ENCODE measurements at regions not wholly inside any gene's neighbourhood (a gene's known extent, or its start where the extent isn't known, plus 50 kb on each side); places are given as distances from the start of the nearest gene placed in this dataset.

GRCh38 chr11:127815331-127815730 is 772.0 kb downstream of the ETS1 start:
- no peak overlapping the region for H3K4me3 ChIP-seq (ENCODE audit: control insufficient read depth, low read depth, low read length)
- no peak for DNase-seq (ENCODE audit: low read depth)
- TF ChIP-seq CTCF (IDR thresholded peaks at IDR 0.05; ENCODE audit: control insufficient read depth, insufficient read depth, low read depth, low read length, missing control alignments), result no peak

GRCh38 chr11:127806501-127806900 is 780.9 kb downstream of the ETS1 start:
- no peak overlapping the region for H3K4me3 ChIP-seq (ENCODE audit: control insufficient read depth, low read depth, low read length)
- TF ChIP-seq CTCF (IDR thresholded peaks at IDR 0.05; ENCODE audit: control insufficient read depth, insufficient read depth, low read depth, low read length, missing control alignments), result no peak
- DNase-seq (ENCODE audit: low read depth), result no peak

GRCh38 chr11:127805771-127806170 is 781.6 kb downstream of the ETS1 start:
- no peak for TF ChIP-seq CTCF (IDR thresholded peaks at IDR 0.05; ENCODE audit: control insufficient read depth, insufficient read depth, low read depth, low read length, missing control alignments)

GRCh38 chr11:127804747-127805400 is 782.5 kb downstream of the ETS1 start:
- DNase-seq (ENCODE audit: low read depth), result no peak
- no peak for TF ChIP-seq CTCF (IDR thresholded peaks at IDR 0.05; ENCODE audit: control insufficient read depth, insufficient read depth, low read depth, low read length, missing control alignments)
- H3K4me3 ChIP-seq (ENCODE audit: control insufficient read depth, low read depth, low read length), result no peak overlapping the region

More at GRCh38 chr11:127805771-127806170, 781.6 kb downstream of the ETS1 start:
- no peak for DNase-seq (ENCODE audit: low read depth)
- no peak overlapping the region for H3K4me3 ChIP-seq (ENCODE audit: control insufficient read depth, low read depth, low read length)

GRCh38 chr11:127803755-127804154 is 783.6 kb downstream of the ETS1 start:
- TF ChIP-seq CTCF (IDR thresholded peaks at IDR 0.05; ENCODE audit: control insufficient read depth, insufficient read depth, low read depth, low read length, missing control alignments), result no peak
- no peak for DNase-seq (ENCODE audit: low read depth)
- no peak overlapping the region for H3K4me3 ChIP-seq (ENCODE audit: control insufficient read depth, low read depth, low read length)

- no peak for DNase-seq (ENCODE audit: low read depth)
- H3K4me3 ChIP-seq (ENCODE audit: control insufficient read depth, low read depth, low read length), result no peak overlapping the region
- no peak for TF ChIP-seq CTCF (IDR thresholded peaks at IDR 0.05; ENCODE audit: control insufficient read depth, insufficient read depth, low read depth, low read length, missing control alignments)
Measured at GRCh38 chr11:127800989-127801688, 786.2 kb downstream of the ETS1 start.

Measured in AG09309 (cell line).